ENCODE measurements at regions not wholly inside any gene's neighbourhood (a gene's known extent, or its start where the extent isn't known, plus 50 kb on each side); places are given as distances from the start of the nearest gene placed in this dataset.

GRCh38 chr14:98924046-98924445 lies 348.0 kb downstream of the BCL11B start:
- Mint-ChIP-seq H3K27ac (ENCODE audit: unreplicated experiment) (no peak overlapping the region), H3K4me1 (ENCODE audit: unreplicated experiment) (no peaks in the 10 kb centered on the region), H3K4me3 (ENCODE audit: unreplicated experiment) (no peak overlapping the region), H3K36me3 (ENCODE audit: low read depth, unreplicated experiment) (no peaks in the 10 kb centered on the region), H3K9me3 (ENCODE audit: unreplicated experiment) (no peaks in the 10 kb centered on the region), H3K27me3 (ENCODE audit: unreplicated experiment) (peaks cover 1% of the 10 kb centered on the region)
- no peak for DNase-seq (ENCODE audit: low spot score)
- no peak for TF ChIP-seq CTCF (IDR thresholded peaks at IDR 0.05; ENCODE audit: unreplicated experiment)

DNA sequence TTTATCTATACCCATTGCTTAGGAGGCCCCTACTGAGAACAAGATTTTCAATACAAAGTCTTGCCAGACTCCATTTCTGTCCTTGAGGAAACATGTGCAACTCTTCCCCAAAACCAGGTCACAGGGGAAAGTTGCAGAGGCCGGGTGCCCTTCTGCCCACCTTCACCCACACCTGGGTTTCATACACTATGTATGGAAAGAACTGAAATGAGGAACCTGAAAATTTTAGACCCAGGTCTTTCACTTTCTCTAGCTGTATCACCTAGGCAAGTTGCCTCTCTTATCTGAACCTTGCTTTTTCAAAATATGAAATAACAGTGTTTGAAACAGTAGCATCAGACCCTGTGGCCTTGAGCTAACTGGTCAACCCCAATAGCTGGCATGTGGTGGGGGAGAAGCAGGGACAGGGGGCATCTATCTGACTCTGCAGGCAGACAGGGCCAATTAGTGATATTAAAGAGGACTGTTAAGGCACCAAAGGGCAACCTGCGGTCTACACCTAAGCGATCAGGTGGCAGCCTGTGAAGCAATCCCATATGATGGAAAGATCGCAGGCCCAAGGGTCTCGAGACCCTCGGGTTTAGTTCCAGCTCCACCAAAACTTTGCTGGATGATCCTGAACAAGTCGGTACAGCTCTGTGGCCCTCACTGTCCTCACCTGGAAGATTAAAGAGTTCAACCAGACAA lies 346.5 kb downstream of the BCL11B start:
- no peak for TF ChIP-seq CTCF (IDR thresholded peaks at IDR 0.05; ENCODE audit: unreplicated experiment)
- DNase-seq (ENCODE audit: low spot score) = no peak
- H3K9me3 Mint-ChIP-seq (ENCODE audit: unreplicated experiment) = no peaks in the 10 kb centered on the region
- H3K36me3 Mint-ChIP-seq (ENCODE audit: low read depth, unreplicated experiment) = no peaks in the 10 kb centered on the region
- no peak overlapping the region for H3K4me3 Mint-ChIP-seq (ENCODE audit: unreplicated experiment)
- H3K4me1 Mint-ChIP-seq (ENCODE audit: unreplicated experiment) = no peaks in the 10 kb centered on the region
- H3K27ac Mint-ChIP-seq (ENCODE audit: unreplicated experiment) = no peak overlapping the region
- H3K27me3 Mint-ChIP-seq (ENCODE audit: unreplicated experiment) = no peaks in the 10 kb centered on the region

DNA sequence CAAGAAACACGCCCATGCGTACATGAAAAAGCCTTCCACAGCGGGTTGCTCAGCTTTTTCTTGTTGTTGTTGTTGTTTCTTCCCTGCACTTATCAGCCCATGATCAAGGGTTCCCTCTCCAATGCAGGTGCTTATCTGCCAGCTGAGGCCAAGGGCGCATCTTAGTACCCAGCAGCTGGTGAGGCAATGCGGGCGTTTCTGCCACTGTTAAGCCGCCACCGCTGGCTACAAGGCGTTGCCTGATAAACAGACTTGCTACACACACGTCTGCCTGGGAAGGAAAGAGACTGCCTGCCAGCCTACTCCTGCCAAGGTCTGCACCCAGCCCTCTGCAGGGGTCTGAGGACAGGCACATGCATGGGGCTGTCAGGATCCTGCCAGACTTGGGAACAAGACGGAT lies 345.9 kb downstream of the BCL11B start:
- TF ChIP-seq CTCF (IDR thresholded peaks at IDR 0.05; ENCODE audit: unreplicated experiment) = no peak
- DNase-seq (ENCODE audit: low spot score) = no peak
- Mint-ChIP-seq H3K27me3 (ENCODE audit: unreplicated experiment) (no peaks in the 10 kb centered on the region), H3K4me1 (ENCODE audit: unreplicated experiment) (no peaks in the 10 kb centered on the region), H3K4me3 (ENCODE audit: unreplicated experiment) (no peak overlapping the region), H3K27ac (ENCODE audit: unreplicated experiment) (no peak overlapping the region), H3K9me3 (ENCODE audit: unreplicated experiment) (no peaks in the 10 kb centered on the region), H3K36me3 (ENCODE audit: low read depth, unreplicated experiment) (no peaks in the 10 kb centered on the region)

DNA sequence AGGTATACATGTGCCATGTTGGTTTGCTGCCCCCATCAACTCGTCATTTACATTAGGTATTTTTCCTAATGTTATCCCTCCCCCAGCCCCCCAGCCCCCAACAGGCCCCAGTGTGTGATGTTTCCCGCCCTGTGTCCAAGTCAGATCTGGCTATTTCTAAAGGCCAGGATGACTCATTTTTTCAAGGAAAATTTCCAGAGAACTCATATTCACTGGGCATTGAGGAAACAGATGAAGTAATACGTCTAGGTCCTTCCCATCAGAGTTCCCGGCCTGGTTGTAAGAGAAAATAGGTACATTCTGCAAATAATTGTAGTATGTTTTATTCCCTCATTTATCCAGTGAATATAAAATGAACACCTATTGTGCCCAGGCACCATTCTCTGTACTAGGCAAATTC lies 345.2 kb downstream of the BCL11B start:
- Mint-ChIP-seq H3K27me3 (ENCODE audit: unreplicated experiment) (no peaks in the 10 kb centered on the region), H3K9me3 (ENCODE audit: unreplicated experiment) (no peaks in the 10 kb centered on the region), H3K36me3 (ENCODE audit: low read depth, unreplicated experiment) (no peaks in the 10 kb centered on the region), H3K4me3 (ENCODE audit: unreplicated experiment) (no peak overlapping the region), H3K27ac (ENCODE audit: unreplicated experiment) (no peak overlapping the region), H3K4me1 (ENCODE audit: unreplicated experiment) (no peaks in the 10 kb centered on the region)
- TF ChIP-seq CTCF (IDR thresholded peaks at IDR 0.05; ENCODE audit: unreplicated experiment) = no peak
- DNase-seq (ENCODE audit: low spot score) = no peak

DNA sequence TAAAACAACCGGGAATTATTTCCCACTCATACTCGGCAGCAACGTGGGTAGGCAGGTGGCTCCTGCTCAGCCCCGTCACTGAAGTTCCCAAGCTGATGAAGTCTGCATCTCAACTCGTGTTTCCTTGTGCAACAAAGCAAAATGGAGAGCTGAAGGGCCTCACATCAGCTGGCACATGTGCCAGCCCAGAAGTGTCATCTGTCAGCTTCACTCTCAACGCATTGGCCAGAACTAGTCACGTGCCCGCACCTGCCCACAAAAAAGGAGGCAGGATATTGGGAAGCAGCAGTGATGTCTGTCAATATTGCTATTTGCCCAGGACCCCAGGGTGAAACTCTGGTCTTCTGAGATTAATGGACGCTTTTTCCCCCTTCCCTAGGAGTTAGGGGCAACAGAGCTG lies 344.0 kb downstream of the BCL11B start:
- H3K4me1 Mint-ChIP-seq (ENCODE audit: unreplicated experiment) = no peaks in the 10 kb centered on the region
- H3K27ac Mint-ChIP-seq (ENCODE audit: unreplicated experiment) = no peak overlapping the region
- DNase-seq (ENCODE audit: low spot score) = no peak
- no peaks in the 10 kb centered on the region for H3K27me3 Mint-ChIP-seq (ENCODE audit: unreplicated experiment)
- H3K9me3 Mint-ChIP-seq (ENCODE audit: unreplicated experiment) = no peaks in the 10 kb centered on the region
- no peak for TF ChIP-seq CTCF (IDR thresholded peaks at IDR 0.05; ENCODE audit: unreplicated experiment)
- H3K36me3 Mint-ChIP-seq (ENCODE audit: low read depth, unreplicated experiment) = no peaks in the 10 kb centered on the region
- no peak overlapping the region for H3K4me3 Mint-ChIP-seq (ENCODE audit: unreplicated experiment)
